GM21825 (cell line): ENCODE measurements at regions not wholly inside any gene's neighbourhood (a gene's known extent, or its start where the extent isn't known, plus 50 kb on each side); places are given as distances from the start of the nearest gene placed in this dataset.
"Not testable (repeated sequence)": the region's sequence is repeated elsewhere in the genome, so short reads cannot be mapped to it uniquely, and the experiment has no call there.

ENCODE experiments used
- ATAC-seq: cut with Tn5 transposase; IDR thresholded peaks from one replicate; pipeline ENCODE4 v1.9.1; 2021; ENCODE audit warnings: mild to moderate bottlenecking, moderate library complexity; ENCODE audit not compliant: unreplicated experiment

GRCh38 chr6:156612361-156612760 is 164.8 kb upstream of the ARID1B start:
- ATAC-seq: no peak

- no peak for ATAC-seq
Observed at GRCh38 chr6:156602066-156602385, 175.2 kb upstream of the ARID1B start.

DNA sequence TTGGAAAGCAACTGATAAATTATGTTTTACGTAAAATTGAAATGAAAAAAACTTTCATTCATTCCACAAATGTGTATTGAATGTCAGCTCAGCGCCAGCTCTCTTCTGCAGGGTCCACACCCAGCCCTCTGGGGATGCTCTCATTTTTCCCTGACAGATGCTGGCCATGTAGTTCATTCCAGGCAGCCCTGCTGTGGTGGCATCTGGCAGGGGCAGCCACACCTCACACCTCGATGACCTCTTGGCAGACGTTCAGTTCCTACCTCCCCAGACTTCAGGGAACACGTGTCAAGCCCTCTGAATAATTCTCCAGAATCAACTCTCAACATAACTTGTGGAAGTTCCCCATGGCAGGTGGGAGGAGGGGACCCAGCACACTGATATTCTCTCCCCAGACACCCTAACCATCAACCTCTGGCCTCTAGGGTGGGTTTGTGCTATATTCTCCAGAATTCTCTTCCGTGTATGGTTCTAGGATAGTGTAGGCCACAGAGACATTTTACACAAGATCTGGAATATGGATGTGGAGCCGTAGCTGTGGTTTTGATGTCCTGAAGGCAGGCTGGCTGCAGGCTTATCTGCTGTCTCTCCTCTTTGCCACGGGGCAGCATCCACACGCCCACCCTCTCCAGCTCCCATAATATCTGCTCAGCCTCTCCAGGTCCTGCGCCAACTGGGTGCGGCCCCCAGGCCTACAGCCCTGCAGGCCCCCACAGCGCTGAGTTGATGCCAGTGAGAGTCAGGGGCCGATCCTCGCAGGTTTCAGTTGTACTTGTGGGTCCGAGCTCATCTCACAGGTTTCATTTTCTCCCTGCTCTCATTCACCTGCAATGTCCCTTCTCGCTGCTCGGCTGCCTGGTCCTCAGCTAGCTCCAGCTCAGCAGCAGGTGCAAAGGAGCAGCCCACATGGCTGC is 175.8 kb upstream of the ARID1B start:
- no peak for ATAC-seq

- ATAC-seq: no peak
Observed at GRCh38 chr6:156600678-156601077, 176.5 kb upstream of the ARID1B start.

DNA sequence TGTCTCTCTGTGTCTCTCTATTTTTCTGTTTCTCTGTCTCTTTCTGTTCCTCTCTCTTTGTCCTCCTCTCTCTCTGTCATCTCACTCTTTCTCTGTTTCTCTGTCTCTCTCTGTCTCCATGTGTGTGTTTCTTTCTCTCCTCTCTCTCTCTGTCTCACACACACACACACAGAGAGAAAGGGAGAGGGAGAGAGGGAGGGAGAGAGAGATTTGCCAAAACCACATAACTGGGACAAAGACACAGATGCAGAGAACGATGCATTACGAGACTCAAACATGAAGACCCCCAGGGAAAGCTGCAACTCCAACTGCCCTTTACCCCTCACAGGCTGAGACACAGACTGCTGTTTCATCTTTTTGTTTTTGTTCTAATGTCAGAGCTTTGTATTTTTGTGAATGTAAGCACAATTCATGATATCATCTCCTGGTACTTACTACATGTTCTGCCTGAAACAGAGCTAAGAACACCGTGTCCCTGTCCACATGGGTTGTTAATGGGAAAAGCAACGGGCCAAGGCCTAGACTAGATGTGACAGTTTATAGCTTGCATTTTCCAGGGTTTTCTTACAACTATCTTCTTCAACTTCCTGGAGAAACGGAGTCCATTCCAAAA is 177.1 kb upstream of the ARID1B start:
- ATAC-seq: no peak

DNA sequence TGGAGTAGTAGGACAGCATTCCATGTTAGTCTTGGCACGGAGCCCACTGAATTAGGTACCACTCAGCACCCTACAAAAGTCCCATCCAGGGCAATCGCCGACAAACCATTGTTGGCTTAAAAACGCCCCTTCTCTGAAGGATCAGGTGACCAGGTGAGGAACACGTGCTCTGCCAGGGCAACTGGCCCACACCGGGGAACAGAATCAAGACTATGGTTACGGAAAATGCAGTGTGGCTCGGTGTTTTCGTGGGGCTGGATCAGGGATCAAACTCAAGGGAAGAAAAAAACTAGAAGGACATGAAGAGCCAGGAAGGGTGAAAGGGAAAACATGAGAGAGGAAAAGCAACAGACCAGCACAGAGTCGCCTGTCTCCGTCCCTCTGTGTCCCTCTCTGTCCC is 177.8 kb upstream of the ARID1B start:
- ATAC-seq: no peak

DNA sequence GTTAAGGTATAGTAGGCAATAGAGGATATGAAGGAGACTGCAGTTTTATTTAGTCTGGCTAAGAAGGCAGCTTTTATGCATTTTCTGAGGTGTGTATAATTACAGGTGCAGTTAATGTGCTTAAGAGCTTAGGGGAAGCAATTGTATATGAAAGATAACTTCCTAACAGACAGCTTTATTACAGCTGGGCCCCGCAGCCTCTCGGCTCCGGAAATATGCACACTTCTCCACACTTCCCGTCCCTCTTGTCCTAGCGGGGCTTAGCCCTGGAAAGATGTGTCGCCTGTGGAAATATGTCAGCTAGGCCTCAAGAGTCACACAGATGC is 178.4 kb upstream of the ARID1B start:
- ATAC-seq: no peak

GRCh38 chr6:156598071-156598854 is 178.9 kb upstream of the ARID1B start:
- ATAC-seq: no peak

DNA sequence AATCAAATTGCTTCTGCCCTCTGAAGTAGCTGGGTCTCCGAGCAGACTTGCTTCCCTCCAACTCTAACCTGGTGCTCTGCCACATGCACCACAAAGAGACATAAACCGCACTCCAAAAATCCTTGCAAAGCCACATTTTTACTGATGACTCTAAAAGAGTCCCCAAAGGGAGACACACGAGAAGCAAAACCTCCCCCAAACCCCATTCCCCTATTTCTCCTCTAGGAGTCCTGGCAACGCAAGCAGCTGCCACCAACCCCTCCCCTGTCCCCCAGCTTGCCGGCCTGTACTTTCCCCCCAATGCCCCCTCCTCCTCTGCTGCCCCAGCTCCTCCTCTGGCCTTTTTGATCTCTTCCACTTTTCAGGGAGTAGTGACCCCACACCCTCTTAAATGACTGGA is 180.1 kb upstream of the ARID1B start:
- ATAC-seq: no peak

- ATAC-seq: no peak
Observed at GRCh38 chr6:156595476-156595875, 181.7 kb upstream of the ARID1B start.

- no peak for ATAC-seq
Observed at GRCh38 chr6:156593893-156594292, 183.3 kb upstream of the ARID1B start.

DNA sequence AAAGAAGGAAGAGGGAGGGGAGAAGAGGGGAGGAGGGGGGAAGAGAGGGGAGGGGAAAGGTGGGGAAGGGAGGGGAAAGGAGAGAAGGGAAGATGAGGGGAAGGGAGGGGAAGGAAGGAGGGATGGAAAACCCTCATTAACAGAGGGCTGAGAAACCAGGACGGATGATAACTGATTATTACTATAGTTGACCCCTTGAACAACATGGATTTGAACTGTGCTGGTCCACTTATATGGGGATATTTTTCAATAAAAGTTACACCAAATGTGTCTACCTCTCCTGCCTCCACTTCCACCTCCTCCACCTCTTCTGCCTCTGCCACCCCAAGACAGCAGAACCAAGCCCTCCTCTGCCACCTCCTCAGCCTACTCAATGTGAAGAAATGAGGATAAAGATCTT is 184.1 kb upstream of the ARID1B start:
- no peak for ATAC-seq

- no peak for ATAC-seq
Observed at GRCh38 chr6:156590482-156590881, 186.7 kb upstream of the ARID1B start.

GRCh38 chr6:156589281-156589680 is 187.9 kb upstream of the ARID1B start:
- ATAC-seq: no peak

- ATAC-seq: no peak
Observed at GRCh38 chr6:156587751-156588301, 189.4 kb upstream of the ARID1B start.

- no peak for ATAC-seq
Observed at GRCh38 chr6:156587071-156587470, 190.1 kb upstream of the ARID1B start.

DNA sequence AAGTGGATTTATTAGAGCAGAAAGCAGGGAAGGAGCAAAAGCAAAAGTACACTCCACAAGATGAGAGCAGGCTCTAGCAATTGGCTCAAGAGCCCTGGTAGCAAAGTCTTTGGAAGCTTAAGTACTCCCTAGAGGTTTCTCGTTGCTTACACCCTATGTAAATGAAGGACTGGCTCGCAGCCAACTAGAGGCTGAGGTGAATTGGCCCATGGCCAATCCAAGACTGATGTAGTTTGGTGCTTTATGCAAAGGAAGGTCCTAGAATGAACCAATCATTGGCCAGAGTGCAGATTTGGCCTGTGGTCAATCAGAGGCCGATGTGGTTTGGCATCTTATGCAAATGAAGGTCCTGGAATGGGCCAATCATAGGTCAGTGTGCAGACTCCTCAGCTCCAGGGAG is 191.3 kb upstream of the ARID1B start:
- ATAC-seq: no peak

GRCh38 chr6:156584121-156584520 is 193.1 kb upstream of the ARID1B start:
- not testable (repeated sequence) for ATAC-seq

DNA sequence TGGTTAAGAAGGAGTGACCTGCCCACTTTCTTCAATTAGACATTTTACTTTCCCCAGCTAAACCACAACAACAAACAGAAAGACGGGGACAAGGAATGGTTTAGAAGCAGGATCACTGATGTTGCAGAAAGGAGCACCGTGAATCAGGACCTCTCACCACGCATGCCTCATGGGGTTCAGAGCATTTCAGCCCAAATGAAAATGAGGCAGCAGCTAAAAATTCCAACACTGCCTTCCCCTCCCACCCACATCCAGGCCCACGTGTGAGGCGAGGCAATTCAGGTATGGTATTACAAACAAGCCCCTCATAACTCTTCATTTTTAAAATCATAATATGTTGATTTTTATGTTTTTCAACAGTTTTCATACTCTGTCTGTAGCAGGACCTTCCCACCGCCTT is 194.1 kb upstream of the ARID1B start:
- no peak for ATAC-seq

GRCh38 chr6:156582509-156582992 is 194.6 kb upstream of the ARID1B start:
- no peak for ATAC-seq

GRCh38 chr6:156579564-156579963 is 197.6 kb upstream of the ARID1B start:
- no peak for ATAC-seq
